ENCODE measurements at regions not wholly inside any gene's neighbourhood (a gene's known extent, or its start where the extent isn't known, plus 50 kb on each side); places are given as distances from the start of the nearest gene placed in this dataset.

- TF ChIP-seq CEBPB (IDR thresholded peaks at IDR 0.05) (no peak), EP300 (IDR thresholded peaks at IDR 0.05; ENCODE audit: borderline replicate concordance) (no peak), CREB1 (IDR thresholded peaks at IDR 0.05; ENCODE audit: low read depth) (no peak), TAF1 (IDR thresholded peaks at IDR 0.05; ENCODE audit: low read depth) (no peak), RAD21 (IDR thresholded peaks at IDR 0.05; ENCODE audit: low read depth) (no peak), ZBTB7A (IDR thresholded peaks at IDR 0.05; ENCODE audit: low read depth) (no peak), FOXM1 (IDR thresholded peaks at IDR 0.05; ENCODE audit: borderline replicate concordance, low read depth) (no peak), NFIC (IDR thresholded peaks at IDR 0.05) (no peak), REST (IDR thresholded peaks at IDR 0.05; ENCODE audit: low read depth) (no peak), MAX (IDR thresholded peaks at IDR 0.05) (no peak), USF1 (IDR thresholded peaks at IDR 0.05) (no peak)
Observed at GRCh38 chr4:123244137-123244536, 152.5 kb upstream of the SPRY1 start.
